SKM-1 treated with dmso at 0.1 percent for 144 hours (cell line): ENCODE measurements at regions not wholly inside any gene's neighbourhood (a gene's known extent, or its start where the extent isn't known, plus 50 kb on each side); places are given as distances from the start of the nearest gene placed in this dataset.
"Not testable (repeated sequence)": the region's sequence is repeated elsewhere in the genome, so short reads cannot be mapped to it uniquely, and the experiment has no call there.

Source experiments
- DNase-seq: peaks from one replicate; lab custom pipeline; 2025; ENCODE audit not compliant: unreplicated experiment; lab: John Stamatoyannopoulos, UW

DNA sequence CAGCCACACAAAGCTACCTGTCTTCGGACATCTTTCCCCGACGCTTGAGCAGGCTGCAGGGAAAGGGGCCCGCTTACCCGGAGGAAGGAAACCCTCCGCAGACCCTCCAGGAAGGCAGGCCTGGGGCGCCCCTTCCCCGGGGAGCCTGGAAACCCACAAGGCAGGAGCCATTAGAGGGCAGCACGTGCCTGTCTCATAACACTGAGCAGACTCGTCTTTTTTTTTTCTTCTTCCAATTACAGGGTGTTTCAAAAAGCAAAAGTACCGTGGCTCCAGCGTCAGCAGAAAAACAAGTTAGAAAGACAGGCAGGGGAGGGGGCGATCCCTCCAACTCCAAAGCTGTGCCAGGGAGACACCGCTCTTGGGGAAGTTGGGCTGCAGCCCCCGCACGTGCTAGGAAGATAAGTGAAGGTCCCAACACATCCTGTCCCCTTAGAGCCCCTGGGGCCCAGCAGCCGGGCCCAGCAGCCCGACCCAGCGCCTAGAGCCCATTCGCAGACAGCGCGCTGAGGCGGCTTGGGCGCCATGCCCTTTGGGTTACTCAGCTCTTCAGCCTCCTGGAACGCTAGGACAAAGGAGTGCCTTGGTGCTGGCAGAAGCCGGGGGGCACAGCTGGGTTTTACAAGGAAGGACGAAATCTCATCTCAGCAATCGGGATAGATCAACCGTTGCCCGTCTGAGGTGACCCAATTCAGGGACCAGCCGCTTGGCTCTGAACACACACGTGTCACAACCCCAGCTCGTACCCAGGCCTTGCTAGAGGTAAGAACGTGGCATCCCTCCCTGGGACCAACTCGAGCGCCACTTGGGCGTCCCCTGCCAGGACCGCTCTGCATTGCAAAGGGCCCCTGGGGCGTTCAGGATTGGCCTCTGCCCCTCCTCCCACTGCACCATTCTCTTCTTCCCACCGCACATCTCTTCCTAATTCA lies 136.3 kb downstream of the LY86 start:
- peak; percentile 61 for DNase-seq

DNA sequence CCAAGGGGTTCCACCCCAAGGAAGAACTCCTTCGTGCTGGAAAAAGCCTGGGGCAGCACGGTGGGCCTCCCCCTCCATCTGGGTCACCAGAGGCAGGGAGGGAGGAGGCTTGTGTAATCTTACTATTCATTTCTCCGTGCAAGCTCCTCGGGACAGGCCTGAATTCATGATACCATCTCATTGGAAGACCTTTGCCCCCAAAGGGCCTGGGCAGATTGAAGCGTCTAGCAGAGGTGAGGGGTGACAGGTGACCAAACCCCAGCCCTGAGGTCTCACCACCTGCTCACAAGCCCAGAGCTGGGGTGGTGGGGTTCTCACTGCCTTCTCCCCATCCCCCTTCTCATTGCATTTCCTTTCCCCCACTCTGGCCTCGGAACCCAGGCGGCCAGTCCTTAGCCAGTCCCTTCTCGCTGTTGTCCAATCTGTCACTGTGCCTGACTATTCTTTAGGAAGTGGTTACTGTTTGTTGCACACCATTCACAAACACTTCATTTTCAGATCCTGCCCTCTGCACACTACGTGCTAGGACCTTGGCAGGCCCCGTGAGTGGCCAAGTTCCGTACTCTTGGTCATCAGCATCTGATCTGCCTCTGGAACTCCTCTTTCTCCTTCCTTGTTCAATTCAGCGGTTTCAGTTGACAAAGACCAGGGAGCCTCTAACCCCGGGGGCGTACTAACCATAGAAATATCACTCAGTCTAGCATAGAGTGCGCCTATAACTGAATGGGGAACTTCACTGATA lies 137.1 kb downstream of the LY86 start:
- DNase-seq: peak; percentile 71

DNA sequence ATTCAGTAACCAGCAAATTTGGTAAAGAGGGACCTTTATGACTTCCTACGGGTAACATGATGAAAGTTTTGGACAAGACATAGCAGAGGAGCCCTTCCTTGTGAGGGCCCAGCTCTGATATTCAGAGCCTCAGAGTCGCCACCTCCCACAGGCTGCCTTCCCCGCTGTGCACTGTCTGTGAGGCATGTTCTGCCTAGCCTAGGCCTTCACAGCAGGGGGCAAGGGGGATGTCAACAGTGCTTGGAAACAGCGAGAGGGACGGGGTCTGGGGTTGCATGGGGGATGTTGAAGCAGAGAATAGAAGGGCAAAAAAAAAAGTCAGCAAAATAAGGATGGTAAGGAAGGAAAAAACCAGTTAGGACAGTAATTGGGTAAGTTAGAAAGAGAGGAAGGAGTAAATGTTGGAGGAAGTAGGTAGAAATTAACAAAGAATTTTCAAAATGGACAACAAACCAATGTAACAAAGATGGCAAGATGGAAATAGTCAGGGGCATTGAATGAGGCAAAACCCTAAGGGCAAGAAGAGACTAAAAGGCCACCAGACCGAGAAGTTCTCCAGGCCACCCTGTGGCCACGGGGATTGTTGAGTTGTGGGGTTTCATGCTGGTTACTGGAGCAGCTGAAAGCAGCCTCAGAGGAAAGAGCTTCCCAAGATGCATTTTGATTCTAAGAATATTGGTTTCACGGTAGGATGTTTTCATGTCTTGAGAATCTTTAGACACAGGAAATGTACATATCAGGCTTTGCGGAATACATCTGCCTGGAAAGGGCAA lies 139.8 kb downstream of the LY86 start:
- no peak for DNase-seq

DNA sequence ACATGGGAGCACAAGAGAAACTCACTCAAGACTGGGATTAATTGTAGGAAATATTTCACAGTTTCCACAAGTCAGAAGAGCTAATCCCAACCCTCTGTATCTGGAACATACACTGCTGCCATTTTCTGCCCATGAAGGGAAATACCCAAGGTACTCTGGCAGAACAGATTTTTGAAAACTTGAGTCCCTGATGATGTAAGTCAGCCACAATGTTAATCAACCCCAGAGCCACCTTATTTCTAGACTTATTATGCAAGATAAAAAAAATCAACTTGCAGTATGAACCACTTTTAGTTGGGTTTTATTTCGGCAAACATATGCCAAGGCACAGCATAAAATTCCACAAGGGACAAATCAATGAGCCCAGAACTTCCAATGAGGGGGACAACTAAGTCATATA lies 141.5 kb downstream of the LY86 start:
- no peak for DNase-seq

DNA sequence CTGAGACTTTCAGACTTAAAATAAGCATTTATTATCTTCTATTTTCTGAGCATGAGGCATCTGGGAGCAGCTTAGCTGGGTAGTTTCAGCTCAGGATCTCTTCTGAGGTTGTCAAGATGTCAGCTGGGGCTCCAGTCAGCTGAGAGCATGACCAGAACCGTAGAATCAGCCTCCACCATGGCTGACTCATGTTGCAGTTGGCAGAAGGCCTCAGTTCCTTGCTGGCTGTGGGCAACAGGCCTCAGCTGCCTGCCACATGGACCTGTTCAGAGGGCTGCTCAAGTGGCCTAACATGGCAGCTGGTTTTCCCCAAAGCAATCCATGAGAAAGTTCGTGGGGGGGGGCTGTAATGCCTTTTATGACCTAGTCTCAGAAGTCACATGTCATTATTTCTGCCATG lies 142.3 kb downstream of the LY86 start:
- DNase-seq: no peak

DNA sequence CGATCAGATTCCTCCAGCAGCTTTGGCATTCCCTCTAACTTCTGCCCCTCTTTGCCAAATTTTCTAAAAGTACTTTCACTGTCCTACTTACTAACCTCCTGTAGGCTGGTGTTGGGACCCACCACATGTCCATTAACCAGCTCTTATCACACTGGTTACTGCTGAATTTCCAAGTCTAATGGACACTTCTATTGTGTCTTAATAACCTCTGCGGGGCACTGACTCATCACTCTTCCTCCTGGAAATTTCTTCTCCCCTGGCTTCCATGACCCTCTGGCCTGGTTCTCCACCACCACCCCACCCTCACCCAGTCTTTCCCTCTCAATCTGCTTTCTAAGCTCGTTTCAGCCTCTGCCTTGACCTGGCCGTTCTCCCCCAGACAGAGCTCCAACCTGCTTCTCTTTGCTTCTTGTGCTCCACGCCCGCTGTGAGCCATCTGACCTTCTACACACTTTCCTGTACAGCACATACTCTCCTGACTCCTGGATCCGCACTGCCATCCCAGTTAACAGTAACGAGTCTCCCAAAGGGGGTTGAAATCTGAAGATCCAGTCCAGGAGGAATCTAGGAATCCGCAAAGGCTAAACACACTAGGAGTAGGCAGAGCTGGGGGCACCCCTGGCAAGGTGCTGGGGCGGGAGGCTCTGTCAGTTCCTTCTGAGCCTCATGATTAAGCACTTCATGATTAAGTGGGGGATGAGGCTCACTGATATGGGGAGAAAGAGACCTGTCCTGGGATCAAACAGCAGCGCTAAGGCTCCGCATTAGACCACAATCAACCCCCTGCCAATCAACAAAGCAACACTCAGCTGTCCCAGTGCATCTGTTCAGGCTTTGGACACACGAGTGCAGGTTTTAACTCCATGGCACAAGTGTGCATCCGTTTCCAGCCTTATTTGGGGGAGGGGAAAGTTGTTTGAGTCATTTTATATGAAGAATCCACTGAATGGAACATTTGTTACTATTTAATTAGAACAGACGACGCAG lies 146.3 kb downstream of the LY86 start:
- DNase-seq: no peak

DNA sequence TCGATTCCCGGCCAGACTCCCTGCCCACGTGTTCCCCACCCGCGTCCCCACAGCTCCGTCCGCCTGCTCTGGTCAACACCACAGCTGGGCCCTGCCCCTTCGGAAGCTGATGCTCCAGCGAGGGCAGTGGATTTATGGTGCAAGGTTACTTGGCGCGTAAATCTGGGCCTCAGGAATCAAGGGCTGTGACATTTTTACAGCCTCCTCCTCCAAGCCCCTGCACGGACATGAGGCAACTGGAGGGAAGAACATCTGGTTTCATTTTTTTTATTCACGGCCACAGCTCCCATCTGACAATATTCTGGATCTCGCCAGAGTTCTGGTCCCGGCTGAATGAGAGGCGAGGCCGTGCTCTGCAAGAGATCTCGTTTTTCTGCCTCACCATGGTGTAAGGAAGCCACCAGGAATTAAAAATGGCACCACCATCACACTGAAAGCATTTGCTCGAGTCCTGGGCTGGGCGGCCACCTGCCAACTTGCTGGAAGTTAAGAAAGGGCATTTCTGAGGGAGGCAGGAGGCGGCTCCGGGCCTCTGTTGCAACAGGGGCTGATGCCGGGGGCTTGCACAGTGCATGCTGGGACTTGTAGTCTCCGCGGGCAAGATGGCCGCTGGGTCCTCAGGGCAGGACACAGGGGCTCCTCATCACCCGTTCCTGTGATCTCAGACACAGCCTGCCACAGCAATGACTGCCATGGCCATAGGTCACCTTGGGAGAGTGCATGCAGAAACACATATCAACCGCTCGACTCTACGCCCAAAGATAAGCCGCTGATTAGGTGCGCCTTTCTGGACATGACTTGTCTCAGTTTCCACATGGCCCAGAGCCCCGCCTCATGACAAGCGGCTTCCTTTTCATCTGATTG lies 148.5 kb downstream of the LY86 start:
- DNase-seq: no peak

DNA sequence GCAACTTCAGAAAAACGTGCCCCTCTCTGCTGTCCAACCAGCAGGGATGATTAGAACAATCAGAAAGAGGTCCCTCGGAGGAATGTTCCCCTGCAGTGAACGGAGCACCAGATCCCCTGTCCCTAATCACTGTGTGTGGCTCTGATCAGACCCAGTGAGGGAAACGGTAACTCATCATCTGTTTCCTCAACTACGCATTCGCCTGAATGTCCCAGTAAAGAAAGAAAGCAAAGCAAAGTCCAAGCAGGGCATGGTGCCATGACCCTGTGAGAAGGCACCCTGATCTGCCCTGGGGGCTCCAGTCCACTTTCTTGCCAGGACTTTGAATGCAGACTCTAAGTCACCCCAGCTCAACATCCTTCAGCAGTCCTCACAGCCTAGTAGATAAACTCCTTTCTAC lies 149.2 kb downstream of the LY86 start:
- no peak for DNase-seq

DNA sequence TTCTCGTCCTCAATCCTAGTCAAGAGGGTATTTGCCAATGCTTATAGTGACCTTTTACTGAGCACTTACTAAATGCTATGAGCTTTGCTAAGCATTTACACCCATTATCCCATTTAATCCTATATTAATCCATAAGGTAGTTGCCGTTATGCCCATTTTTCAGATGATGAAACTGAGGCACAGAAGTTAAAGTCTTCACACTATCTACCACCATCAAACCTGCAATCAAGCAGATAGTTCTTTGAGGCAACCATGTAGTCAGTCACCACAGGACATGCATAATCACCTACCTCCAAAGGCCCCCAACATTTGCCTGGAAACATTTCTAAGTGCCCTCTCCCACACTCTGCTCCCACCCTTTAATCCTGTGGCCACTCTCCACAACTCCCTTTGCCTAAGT lies 149.6 kb downstream of the LY86 start:
- no peak for DNase-seq

DNA sequence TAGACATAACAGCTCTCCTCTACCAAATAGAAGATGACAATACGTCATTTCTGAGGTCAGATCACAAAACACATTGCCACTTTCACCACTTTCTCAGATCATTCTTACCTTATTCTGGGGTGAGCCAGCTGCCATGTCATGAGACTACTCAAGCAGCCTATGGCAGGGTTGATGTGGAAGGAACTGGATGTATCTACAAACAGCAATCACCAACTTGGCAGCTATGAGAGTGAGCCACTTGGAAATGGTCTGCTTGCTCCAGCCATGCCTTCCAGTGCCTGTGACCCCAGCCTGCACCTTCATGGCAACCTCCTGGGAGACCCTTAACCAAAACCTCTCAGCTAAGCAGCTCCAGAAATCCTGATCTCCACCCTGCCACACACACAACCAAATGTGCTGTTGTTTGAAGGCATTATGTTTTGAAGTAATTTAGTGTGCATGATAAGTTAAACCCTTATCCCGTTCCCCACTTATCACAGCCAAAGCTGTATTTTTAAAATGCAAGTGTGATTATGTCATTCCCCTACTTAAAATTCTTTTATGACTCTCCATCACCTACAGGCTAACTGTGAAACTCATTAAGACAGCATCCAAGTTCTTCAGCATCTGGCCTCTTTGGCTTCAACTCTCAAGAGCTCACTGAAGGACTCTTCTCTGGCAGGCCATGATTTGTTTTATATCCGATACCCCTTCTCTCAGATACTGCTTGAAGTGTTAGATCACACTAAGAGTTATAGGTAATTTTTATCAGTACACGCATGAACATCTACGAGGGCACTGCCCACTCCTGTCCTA lies 150.6 kb downstream of the LY86 start:
- no peak for DNase-seq

DNA sequence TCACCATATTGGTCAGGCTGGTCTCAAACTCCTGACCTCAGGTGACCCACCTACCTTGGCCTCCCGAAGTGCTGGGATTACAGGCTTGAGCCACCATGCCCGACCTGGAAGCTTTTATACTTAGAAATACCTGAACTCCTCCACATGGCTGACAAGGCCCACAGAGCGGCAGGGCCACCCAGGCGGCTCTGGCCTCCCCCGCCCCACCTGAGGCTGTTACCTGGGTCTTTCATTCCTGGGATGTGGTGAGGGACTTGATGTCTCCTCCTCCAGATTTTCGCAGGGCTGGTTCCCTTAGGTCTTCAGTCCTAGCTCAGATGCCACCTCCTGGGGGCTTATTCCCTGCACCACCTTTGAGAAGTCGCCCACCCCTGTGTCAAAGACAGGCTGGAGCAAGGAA lies 152.1 kb downstream of the LY86 start:
- DNase-seq: no peak

DNA sequence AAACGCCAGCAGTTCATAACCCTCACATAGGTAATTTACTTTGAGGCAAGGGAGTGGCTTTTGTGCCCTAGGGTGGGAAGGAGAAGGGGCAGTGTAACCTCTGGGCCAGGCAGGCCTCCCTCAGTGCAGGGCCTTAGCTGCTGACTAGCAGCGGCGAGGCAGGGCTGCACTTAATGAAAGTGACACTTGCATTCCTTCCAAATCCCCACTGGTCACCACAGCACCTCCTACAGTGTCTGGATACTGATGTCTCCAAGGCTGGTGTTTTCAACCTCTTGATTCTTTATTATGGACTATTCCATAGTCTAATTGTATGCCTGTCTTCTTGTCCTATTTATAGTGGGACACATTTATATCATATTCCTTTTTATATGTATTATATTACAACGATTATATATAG lies 152.7 kb downstream of the LY86 start:
- no peak for DNase-seq

DNA sequence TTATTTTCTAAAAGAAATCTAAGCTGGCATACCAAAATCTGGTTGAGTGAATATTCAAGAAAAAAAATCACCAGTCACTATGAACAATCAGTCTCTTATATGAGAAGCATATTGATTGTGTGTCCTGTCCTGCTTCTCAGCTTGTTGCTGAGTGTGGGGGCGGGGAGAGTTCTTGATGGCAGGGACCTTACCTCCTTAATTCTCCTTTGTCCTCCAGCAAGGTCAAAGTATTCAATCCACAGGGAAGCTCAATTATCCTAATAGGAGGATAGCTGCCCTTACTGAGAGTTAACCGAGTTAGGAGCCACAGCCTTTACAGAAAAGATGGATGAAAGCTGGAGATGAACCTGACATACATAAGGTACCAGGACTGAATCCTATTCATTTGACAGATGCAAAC lies 154.0 kb downstream of the LY86 start:
- DNase-seq: no peak

DNA sequence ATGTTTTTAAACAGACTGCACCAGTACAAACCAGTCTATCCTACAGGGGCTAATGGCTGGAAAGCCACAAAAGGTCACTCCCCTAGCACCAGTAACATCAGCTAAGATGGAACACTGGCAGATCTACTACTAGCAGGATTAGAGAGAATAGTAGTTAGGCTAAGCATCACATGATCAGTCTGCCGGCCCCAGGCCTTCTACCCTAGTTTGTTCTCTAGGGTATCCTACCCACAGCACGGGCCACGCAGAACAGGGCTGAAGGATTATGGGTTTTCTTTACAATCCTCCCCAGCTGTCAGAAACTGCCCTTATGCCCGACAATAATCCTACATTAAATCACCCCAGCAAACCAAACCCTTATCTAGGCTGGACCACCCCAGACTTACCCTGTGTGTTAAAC lies 156.0 kb downstream of the LY86 start:
- no peak for DNase-seq

DNA sequence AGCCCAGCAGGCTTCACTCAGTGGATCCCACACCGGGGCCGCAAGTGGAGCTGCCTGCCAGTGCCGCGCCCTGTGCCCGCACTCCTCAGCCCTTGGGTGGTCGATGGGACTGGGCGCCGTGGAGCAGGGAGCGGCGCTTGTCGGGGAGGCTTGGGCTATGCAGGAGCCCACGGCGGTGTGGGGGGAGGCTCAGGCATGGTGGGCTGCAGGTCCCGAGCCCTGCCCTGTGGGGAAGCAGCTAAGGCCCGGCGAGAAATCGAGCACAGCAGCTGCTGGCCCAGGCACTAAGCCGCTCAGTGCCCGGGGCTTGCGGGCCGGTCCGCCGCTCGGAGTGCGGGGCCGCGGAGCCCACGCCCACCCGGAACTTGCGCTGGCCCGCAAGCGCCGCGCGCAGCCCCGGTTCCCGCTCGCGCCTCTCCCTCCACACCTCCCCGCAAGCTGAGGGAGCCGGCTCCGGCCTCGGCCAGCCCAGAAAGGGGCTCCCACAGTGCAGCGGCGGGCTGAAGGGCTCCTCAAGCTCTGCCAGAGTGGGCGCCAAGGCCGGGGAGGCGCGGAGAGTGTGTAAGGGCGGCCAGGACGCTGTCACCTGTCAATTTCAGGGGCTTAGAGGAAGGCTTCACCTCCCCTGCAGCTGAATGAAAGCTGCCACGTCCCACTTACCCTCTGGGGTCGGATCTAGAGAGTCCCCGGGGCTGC lies 157.3 kb downstream of the LY86 start:
- not testable (repeated sequence) for DNase-seq

DNA sequence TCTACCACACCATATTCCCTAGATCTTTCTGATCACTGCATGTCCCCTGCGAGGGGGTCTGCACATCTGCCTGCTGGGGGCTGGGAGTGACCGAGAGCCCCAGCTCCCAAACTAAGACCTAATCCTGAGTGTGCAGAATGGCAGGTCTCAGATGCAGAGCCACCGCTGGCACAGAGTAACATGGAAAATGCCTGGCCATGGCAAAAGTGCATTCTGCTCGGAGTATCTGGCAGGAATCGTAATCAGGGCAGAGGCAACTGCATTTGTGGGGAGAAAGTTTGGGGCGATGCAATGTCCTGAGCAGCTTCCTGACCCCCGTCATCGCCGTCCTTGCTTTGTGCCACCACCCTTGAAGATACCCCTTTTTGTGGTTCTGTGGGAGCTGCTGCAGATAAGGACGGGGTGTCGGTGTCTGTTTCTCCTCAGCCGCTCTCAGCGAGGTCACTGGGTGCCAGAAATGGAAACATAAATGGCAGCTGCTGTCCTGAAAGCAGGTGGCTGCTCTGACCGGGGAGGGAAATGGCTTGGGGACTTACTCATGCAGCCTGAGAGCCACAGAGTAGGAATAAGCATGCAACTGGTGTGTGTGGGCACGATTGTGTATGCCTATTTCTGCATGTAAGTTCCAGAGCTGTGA lies 157.9 kb downstream of the LY86 start:
- no peak for DNase-seq

DNA sequence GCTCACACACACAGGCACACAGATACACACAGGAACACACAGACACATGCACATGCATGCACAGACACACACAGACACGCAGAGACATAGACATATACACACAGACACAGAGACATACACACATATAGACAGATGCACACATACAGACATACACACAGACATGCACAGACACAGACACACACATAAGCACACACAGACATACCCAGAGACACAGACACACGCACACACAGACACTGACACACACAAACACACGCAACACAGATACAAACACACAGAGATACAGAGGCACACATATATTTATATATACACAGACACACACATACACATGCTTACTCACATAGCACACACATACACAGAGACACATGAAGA lies 158.4 kb downstream of the LY86 start:
- DNase-seq: no peak

DNA sequence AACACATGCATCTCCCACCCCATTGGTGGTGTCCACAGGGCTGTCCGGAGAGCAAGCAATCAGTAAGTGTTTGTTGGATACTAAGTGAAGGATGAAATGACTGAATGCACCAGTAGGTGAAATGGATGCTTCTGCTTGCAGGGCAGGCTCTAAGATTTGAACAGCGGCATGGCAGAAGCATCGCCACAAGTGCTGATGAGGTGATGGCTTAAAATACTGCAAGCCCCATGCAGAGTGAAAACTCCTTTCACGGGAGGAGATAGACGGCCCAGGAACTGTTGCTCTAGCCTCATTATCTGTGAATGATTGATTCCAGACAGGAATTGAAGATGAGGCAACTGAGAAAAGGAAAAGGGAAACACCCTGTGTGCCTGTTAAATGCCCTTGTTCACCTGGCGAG lies 158.9 kb downstream of the LY86 start:
- no peak for DNase-seq
